Transverse colon (tissue), 4 donors: ENCODE measurements at regions not wholly inside any gene's neighbourhood (a gene's known extent, or its start where the extent isn't known, plus 50 kb on each side); places are given as distances from the start of the nearest gene placed in this dataset.
A peak's percentile ranks its signal among the peaks of the same experiment; 100 is the strongest.

Experiments
- DNase-seq: peaks from one replicate; pipeline ENCODE4 v3.0.0-alpha.2; 2019
- H3K27ac ChIP-seq, 4 donors: fragments of 200-600 bp; sonication (generic); 2 replicates each; pipeline ENCODE4 v1.5.1; 2016 to 2018; ENCODE audit warnings: inconsistent platforms in 4 of 4
- H3K27me3 ChIP-seq: fragments of 200-600 bp; sonication (generic); 2 replicates; pipeline ENCODE4 v1.5.1; 2017; ENCODE audit warnings: inconsistent platforms
- H3K36me3 ChIP-seq, 4 donors: fragments of 200-600 bp; sonication (generic); 2 replicates each; pipeline ENCODE4 v1.5.1; 2017 to 2019; ENCODE audit warnings: inconsistent platforms in 4 of 4
- H3K4me1 ChIP-seq, 4 donors: fragments of 200-600 bp; sonication (generic); 2 replicates each; pipeline ENCODE4 v1.5.1; 2017 to 2020; ENCODE audit warnings: inconsistent platforms in 4 of 4
- H3K4me3 ChIP-seq, 4 donors: fragments of 200-600 bp; sonication (generic); 1 replicate in 1 of 4; 2 replicates in 3 of 4; pipeline versions ENCODE4 v1.5.1 to v1.6.1; 2017 to 2019; ENCODE audit warnings: inconsistent platforms in 4 of 4
- H3K9me3 ChIP-seq, 2 donors: fragments of 200-600 bp; sonication (generic); 2 replicates each; pipeline ENCODE4 v1.5.1; 2017 to 2019; ENCODE audit warnings: inconsistent platforms in 2 of 2
- EP300 ChIP-seq: sonication (generic); formaldehyde crosslinking; IDR thresholded peaks from one replicate; pipeline ENCODE4 v1.6.1; 2017; ENCODE audit warnings: antibody characterized with exemption, low read depth
- POLR2A ChIP-seq: fragments of 450-650 bp; IDR thresholded peaks from one replicate; pipeline ENCODE4 v1.6.1; 2016; ENCODE audit warnings: antibody characterized with exemption, mild to moderate bottlenecking, moderate library complexity
- POLR2AphosphoS5 ChIP-seq, 3 donors: sonication (generic); formaldehyde crosslinking; IDR thresholded peaks; one replicate each; pipeline ENCODE4 v1.6.1; 2016; ENCODE audit warnings: antibody characterized with exemption in 3 of 3
- WGBS, 2 donors: methylation state at CpG; one replicate each; pipeline ENCODE4 v1.1.5; 2018; ENCODE audit warnings: low coverage in 1 of 2; 5-methylcytosine and 5-hydroxymethylcytosine counted together
- in situ Hi-C, 4 donors: fragments of 200-750 bp; cut with MboI; loops; one replicate each; pipeline versions ENCODE4 v1.15.0 to v1.15.1; 2017; ENCODE audit warnings: low sequenced_read_pairs in 3 of 4, low pct_ligation_motif_present in 1 of 4, low pct_unique_long_range_greater_than_20kb in 1 of 4
- intact Hi-C: fragments of 100-400 bp; cut with DNase I; formaldehyde crosslinking; loops from one replicate; pipeline ENCODE4 v1.15.1; 2023; ENCODE audit warnings: low total_unique reads
- TF ChIP-seq, protein P1 (sequence below), 5 experiments: fragments of 200-600 bp in 3 of 5; fragments of 450-650 bp in 2 of 5; sonication (generic) in 3 of 5; IDR thresholded peaks; 1 replicate in 2 of 5; 2 replicates in 3 of 5; pipeline ENCODE4 v1.5.1; 2016 to 2017; ENCODE audit warnings: antibody characterized with exemption in 5 of 5, inconsistent platforms in 3 of 5, mild to moderate bottlenecking in 2 of 5, moderate library complexity in 1 of 5

GRCh38 chr6:2517855-2518473 is 232.8 kb downstream of the MYLK4 start:
- TF ChIP-seq POLR2A (no peak), EP300 (no peak), POLR2AphosphoS5 (IDR thresholded peaks at IDR 0.05) (no peak)
- TF ChIP-seq, protein P1, sequence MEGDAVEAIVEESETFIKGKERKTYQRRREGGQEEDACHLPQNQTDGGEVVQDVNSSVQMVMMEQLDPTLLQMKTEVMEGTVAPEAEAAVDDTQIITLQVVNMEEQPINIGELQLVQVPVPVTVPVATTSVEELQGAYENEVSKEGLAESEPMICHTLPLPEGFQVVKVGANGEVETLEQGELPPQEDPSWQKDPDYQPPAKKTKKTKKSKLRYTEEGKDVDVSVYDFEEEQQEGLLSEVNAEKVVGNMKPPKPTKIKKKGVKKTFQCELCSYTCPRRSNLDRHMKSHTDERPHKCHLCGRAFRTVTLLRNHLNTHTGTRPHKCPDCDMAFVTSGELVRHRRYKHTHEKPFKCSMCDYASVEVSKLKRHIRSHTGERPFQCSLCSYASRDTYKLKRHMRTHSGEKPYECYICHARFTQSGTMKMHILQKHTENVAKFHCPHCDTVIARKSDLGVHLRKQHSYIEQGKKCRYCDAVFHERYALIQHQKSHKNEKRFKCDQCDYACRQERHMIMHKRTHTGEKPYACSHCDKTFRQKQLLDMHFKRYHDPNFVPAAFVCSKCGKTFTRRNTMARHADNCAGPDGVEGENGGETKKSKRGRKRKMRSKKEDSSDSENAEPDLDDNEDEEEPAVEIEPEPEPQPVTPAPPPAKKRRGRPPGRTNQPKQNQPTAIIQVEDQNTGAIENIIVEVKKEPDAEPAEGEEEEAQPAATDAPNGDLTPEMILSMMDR (IDR thresholded peaks at IDR 0.05) = no peak
- H3K4me1 ChIP-seq = peaks cover 0 to 12% (median 5%) of the 10 kb centered on the region in 4 donors
- H3K27ac ChIP-seq = no peak overlapping the region
- H3K36me3 ChIP-seq = no peaks in the 10 kb centered on the region
- intact Hi-C loops (no loop called here), in situ Hi-C loops (no loop called here)
- no peak overlapping the region for H3K4me3 ChIP-seq
- no peaks in the 10 kb centered on the region for H3K27me3 ChIP-seq
- DNase-seq = no peak
- 63 to 68% methylated on average over 7 of the region's 7 CpGs for WGBS, 2 donors
- peaks cover 8 to 15% of the 10 kb centered on the region in 2 donors for H3K9me3 ChIP-seq

- in situ Hi-C loops = no loop called here
- no peaks in the 10 kb centered on the region for H3K27me3 ChIP-seq
- H3K36me3 ChIP-seq = no peaks in the 10 kb centered on the region
- H3K9me3 ChIP-seq = peaks cover 8 to 15% of the 10 kb centered on the region in 2 donors
- intact Hi-C loops = no loop called here
- peaks cover 0 to 12% (median 5%) of the 10 kb centered on the region in 4 donors for H3K4me1 ChIP-seq
- TF ChIP-seq EP300 = no peak
- no peak for TF ChIP-seq POLR2AphosphoS5 (IDR thresholded peaks at IDR 0.05)
- TF ChIP-seq, protein P1 (IDR thresholded peaks at IDR 0.05) = no peak
- TF ChIP-seq POLR2A = no peak
- WGBS, 2 donors = 74 to 90% methylated on average over 2 to 3 of the region's 3 CpGs
- DNase-seq = no peak
- no peak overlapping the region for H3K4me3 ChIP-seq
- H3K27ac ChIP-seq = no peak overlapping the region
These were observed 233.3 kb downstream of the MYLK4 start for GRCh38 chr6:2517401-2517800.

- TF ChIP-seq, protein P1 (IDR thresholded peaks at IDR 0.05) = no peak
- TF ChIP-seq EP300 (no peak), POLR2A (no peak), POLR2AphosphoS5 (IDR thresholded peaks at IDR 0.05) (no peak)
- Histone ChIP-seq H3K27me3 (no peaks in the 10 kb centered on the region), H3K9me3 (peaks cover 8 to 15% of the 10 kb centered on the region in 2 donors), H3K36me3 (no peaks in the 10 kb centered on the region), H3K27ac (no peak overlapping the region), H3K4me3 (no peak overlapping the region), H3K4me1 (peaks cover 0 to 12% (median 5%) of the 10 kb centered on the region in 4 donors)
- WGBS, 2 donors = 78% methylated on average over 6 of the region's 6 CpGs
- intact Hi-C loops (no loop called here), in situ Hi-C loops (no loop called here)
- no peak for DNase-seq
These were observed 234.7 kb downstream of the MYLK4 start for GRCh38 chr6:2516059-2516458.

- DNase-seq = peak; percentile 30
- intact Hi-C loops = no loop called here
- in situ Hi-C loops = no loop called here
- H3K9me3 ChIP-seq = peaks cover 8 to 12% of the 10 kb centered on the region in 2 donors
- 42 to 48% methylated on average over 11 to 15 of the region's 15 CpGs for WGBS, 2 donors
- peak overlapping the region in 2 of 4 donors; percentile 12 to 19 for H3K27ac ChIP-seq
- TF ChIP-seq POLR2A = no peak
- TF ChIP-seq POLR2AphosphoS5 (IDR thresholded peaks at IDR 0.05) = no peak
- TF ChIP-seq, protein P1 (IDR thresholded peaks at IDR 0.05) = no peak
- TF ChIP-seq EP300 = no peak
- no peaks in the 10 kb centered on the region for H3K36me3 ChIP-seq
- no peak overlapping the region for H3K4me3 ChIP-seq
- no peaks in the 10 kb centered on the region for H3K27me3 ChIP-seq
- peaks cover 0 to 12% (median 5%) of the 10 kb centered on the region in 4 donors for H3K4me1 ChIP-seq
These were observed 235.7 kb downstream of the MYLK4 start for GRCh38 chr6:2514965-2515543.
